ENCODE measurements at regions not wholly inside any gene's neighbourhood (a gene's known extent, or its start where the extent isn't known, plus 50 kb on each side); places are given as distances from the start of the nearest gene placed in this dataset.
A peak's percentile ranks its signal among the peaks of the same experiment; 100 is the strongest.

DNA sequence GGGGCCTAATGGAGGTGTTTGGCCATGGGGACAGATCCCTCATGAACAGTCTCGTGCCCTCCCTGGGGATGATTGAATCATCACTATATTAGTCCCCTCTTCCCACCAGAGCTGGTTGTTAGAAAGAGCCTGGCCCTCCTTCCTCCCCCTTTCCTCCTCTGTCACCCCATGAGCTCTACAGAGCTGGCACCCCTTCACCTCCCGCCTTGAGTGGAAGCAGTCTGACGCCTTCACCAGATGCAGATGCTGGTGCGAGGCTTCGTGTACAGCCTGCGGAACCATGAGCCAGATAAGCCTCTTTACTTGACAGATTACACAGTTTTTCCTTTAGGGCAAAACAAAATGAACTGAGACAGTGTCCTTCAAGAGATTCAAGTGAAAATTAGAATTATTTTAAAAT, 74.4 kb upstream of the RIPOR2 start:
- no peak overlapping the region for H3K4me3 ChIP-seq (ENCODE audit: low read depth, low read length)
- no peak for DNase-seq (ENCODE audit: low read depth, low spot score)
- in situ Hi-C loops (cut with HindIII; ENCODE audit: low sequenced_read_pairs): no loop called here
- TF ChIP-seq, protein P1, sequence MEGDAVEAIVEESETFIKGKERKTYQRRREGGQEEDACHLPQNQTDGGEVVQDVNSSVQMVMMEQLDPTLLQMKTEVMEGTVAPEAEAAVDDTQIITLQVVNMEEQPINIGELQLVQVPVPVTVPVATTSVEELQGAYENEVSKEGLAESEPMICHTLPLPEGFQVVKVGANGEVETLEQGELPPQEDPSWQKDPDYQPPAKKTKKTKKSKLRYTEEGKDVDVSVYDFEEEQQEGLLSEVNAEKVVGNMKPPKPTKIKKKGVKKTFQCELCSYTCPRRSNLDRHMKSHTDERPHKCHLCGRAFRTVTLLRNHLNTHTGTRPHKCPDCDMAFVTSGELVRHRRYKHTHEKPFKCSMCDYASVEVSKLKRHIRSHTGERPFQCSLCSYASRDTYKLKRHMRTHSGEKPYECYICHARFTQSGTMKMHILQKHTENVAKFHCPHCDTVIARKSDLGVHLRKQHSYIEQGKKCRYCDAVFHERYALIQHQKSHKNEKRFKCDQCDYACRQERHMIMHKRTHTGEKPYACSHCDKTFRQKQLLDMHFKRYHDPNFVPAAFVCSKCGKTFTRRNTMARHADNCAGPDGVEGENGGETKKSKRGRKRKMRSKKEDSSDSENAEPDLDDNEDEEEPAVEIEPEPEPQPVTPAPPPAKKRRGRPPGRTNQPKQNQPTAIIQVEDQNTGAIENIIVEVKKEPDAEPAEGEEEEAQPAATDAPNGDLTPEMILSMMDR (IDR thresholded peaks at IDR 0.05; ENCODE audit: low read depth, low read length): no peak

DNA sequence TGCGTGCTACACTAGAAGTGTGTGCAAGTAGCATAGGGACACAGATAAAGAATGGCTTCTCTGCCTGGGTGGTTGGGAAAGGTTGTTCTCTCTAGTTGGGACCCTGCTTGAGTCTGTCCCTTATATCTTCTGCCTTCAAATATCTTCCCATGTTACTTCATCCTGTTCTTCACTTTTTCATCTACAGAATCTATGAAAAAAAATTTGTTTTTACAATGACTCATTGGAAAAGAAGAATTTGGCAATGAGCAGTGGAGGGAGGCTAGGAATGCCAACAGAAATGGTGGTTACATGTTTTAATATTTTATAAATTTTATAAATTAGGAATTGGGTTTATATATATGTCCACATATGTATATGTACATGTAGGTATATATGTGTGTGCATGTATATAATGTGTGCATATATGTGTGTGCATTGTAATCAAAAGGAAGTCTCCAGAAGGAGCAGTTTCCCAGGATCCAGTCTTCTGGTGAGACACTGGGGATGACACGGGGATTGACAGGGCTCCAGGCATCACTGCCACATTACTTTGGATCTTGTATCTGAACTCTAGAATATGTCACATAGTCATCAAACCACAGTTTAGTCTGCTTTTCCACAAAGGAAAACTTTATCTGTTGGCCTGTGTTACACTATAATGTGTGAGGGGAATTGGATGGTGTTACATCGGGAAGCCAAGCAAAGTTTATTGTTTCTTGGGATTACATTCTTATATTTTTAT, 75.3 kb upstream of the RIPOR2 start:
- H3K4me3 ChIP-seq (ENCODE audit: low read depth, low read length): no peak overlapping the region
- peak; percentile 63 for DNase-seq (ENCODE audit: low read depth, low spot score)
- TF ChIP-seq, protein P1 (IDR thresholded peaks at IDR 0.05; ENCODE audit: low read depth, low read length): no peak
- in situ Hi-C loops (cut with HindIII; ENCODE audit: low sequenced_read_pairs): no loop called here

DNA sequence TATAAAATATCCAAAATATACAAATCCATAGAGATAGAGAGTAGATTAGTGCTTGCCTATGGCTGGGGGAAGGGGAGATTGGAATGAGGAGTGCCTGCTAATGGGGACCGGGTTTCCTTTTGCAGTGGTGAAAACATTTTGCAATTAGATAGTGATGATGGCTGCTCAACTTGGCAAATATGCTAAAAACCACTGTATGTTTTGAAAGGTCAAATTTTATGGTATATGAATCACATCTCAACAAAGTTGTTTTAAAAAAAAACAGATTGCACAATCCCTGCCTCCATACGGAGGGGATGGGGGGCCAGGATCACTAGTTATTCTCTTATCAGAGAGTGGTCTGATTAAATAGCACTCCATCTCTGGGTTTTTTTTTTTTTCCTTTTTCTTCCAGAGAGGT, 76.9 kb upstream of the RIPOR2 start:
- in situ Hi-C loops (cut with HindIII; ENCODE audit: low sequenced_read_pairs): no loop called here
- H3K4me3 ChIP-seq (ENCODE audit: low read depth, low read length): no peak overlapping the region
- peak; percentile 64 for DNase-seq (ENCODE audit: low read depth, low spot score)
- TF ChIP-seq, protein P1 (IDR thresholded peaks at IDR 0.05; ENCODE audit: low read depth, low read length): no peak

DNA sequence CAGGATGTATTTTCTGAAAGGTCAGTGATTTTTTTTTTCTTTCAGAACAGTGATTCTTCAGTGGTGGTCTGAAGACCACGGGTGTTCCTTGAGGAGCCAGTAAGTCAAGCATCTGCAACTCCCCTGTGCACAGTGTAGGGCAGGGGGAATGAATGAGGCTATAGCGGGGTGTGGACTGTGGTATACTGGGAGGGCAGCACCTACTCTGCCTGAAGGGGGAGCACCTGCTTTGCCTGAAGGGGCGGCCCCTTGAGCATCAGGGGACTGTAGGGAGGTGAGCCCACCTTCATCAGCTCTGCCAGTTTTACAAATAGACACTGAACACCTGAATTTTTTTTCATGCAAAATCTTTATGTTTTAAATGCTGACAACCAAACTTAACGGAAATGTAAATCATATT, 77.5 kb upstream of the RIPOR2 start:
- in situ Hi-C loops (cut with HindIII; ENCODE audit: low sequenced_read_pairs): no loop called here
- no peak overlapping the region for H3K4me3 ChIP-seq (ENCODE audit: low read depth, low read length)
- TF ChIP-seq, protein P1 (IDR thresholded peaks at IDR 0.05; ENCODE audit: low read depth, low read length): peak; percentile 10
- DNase-seq (ENCODE audit: low read depth, low spot score): no peak

DNA sequence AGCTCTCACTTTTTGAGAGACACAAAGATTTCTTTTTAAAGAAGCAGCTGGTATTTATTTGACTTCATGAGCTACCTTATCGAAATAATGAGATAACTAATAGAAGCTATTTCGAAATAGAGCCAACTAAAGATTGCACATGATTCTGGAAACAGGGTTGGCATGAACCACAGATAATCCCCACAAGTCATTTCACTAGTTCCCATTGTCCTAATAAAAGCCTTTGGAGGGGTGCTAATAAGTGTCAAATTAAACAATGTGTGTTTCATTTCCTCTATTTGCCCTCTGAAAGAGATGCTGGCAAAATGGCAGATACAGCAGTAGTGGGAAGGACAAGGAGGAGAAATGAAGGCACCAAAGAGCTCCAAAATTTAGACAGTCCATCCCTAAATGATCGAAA, 78.6 kb upstream of the RIPOR2 start:
- no peak overlapping the region for H3K4me3 ChIP-seq (ENCODE audit: low read depth, low read length)
- DNase-seq (ENCODE audit: low read depth, low spot score): no peak
- TF ChIP-seq, protein P1 (IDR thresholded peaks at IDR 0.05; ENCODE audit: low read depth, low read length): no peak
- in situ Hi-C loops (cut with HindIII; ENCODE audit: low sequenced_read_pairs): no loop called here

DNA sequence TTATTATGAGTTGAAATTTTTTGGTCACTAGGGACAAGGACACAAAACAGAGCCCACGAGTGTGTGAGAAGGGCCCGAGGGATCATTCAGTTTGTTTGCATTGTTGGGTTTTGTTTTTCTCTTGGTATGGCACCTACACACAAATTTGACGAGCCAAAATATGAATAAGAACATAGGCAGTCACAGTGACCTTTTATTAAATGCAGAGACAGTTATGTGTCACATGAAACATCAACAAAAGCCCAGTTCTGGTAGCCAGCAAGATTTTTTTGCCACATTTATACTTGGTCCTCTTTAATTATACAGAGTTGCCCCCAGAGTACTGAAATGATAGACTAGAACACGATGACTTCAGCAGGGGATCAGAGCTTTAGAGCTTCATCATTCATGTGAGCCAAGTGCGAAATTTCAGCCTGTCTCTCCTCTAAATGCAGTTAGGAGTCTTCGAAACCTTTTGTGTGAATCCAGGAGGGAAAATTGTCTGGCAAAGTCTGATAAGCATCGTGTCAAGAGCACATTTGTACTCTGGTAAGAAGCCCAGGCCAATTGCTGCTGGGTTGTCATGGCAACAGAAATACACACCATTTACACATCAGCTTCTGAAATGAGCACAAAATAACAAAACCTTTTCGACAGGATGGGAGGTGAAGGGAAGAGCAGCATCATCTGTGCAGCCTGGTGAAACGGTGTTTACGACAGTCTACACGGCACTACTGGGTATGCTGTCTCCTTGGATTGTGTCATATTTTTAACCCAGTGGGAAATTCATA, 79.2 kb upstream of the RIPOR2 start:
- TF ChIP-seq, protein P1 (IDR thresholded peaks at IDR 0.05; ENCODE audit: low read depth, low read length): no peak
- no peak overlapping the region for H3K4me3 ChIP-seq (ENCODE audit: low read depth, low read length)
- in situ Hi-C loops (cut with HindIII; ENCODE audit: low sequenced_read_pairs): no loop called here
- DNase-seq (ENCODE audit: low read depth, low spot score): peak; percentile 83
